Smooth muscle cell (in vitro differentiated cells): ENCODE measurements at regions not wholly inside any gene's neighbourhood (a gene's known extent, or its start where the extent isn't known, plus 50 kb on each side); places are given as distances from the start of the nearest gene placed in this dataset.

Experiments used
- DNase-seq: peaks from one replicate; lab custom pipeline; 2025; ENCODE audit not compliant: unreplicated experiment; lab: John Stamatoyannopoulos, UW
- H2AFZ ChIP-seq: fragments of 200-600 bp; sonication (generic); 2 replicates; pipeline ENCODE4 v1.6.0; 2016; ENCODE audit warnings: antibody characterized with exemption, low read depth, mild to moderate bottlenecking
- H3F3A ChIP-seq: fragments of 200-600 bp; sonication (generic); 2 replicates; pipeline ENCODE4 v1.6.0; 2017; ENCODE audit warnings: antibody characterized with exemption, low read depth
- H3K27ac ChIP-seq: fragments of 200-600 bp; sonication (generic); 2 replicates; pipeline ENCODE4 v1.5.1; 2016; ENCODE audit warnings: low read depth, mild to moderate bottlenecking
- H3K27me3 ChIP-seq: fragments of 200-600 bp; sonication (generic); 2 replicates; pipeline ENCODE4 v1.6.1; 2016; ENCODE audit warnings: low read depth, mild to moderate bottlenecking
- H3K36me3 ChIP-seq: fragments of 200-600 bp; sonication (generic); 2 replicates; pipeline ENCODE4 v1.5.1; 2016; ENCODE audit warnings: low read depth
- H3K4me1 ChIP-seq: fragments of 200-600 bp; sonication (generic); 2 replicates; pipeline ENCODE4 v1.5.1; 2016; ENCODE audit warnings: low read depth
- H3K4me2 ChIP-seq: fragments of 200-600 bp; sonication (generic); 2 replicates; pipeline ENCODE4 v1.6.0; 2016; ENCODE audit warnings: mild to moderate bottlenecking
- H3K4me3 ChIP-seq: fragments of 200-600 bp; sonication (generic); 2 replicates; pipeline ENCODE4 v1.5.1; 2016; ENCODE audit warnings: mild to moderate bottlenecking
- H3K79me2 ChIP-seq: fragments of 200-600 bp; sonication (generic); 2 replicates; pipeline ENCODE4 v1.6.0; 2016; ENCODE audit warnings: low read depth, mild to moderate bottlenecking
- H3K9ac ChIP-seq: fragments of 200-600 bp; sonication (generic); 2 replicates; pipeline ENCODE4 v1.6.0; 2016; ENCODE audit warnings: low read depth
- H3K9me3 ChIP-seq: fragments of 200-600 bp; sonication (generic); replicated peaks from 2 replicates; pipeline ENCODE4 v1.5.1; 2016; ENCODE audit warnings: low read depth
- H4K20me1 ChIP-seq: fragments of 200-600 bp; sonication (generic); 2 replicates; pipeline ENCODE4 v1.6.0; 2016; ENCODE audit warnings: low read depth
- CTCF ChIP-seq: fragments of 200-600 bp; sonication (generic); IDR thresholded peaks from 2 replicates; pipeline ENCODE4 v1.5.1; 2017; ENCODE audit warnings: borderline replicate concordance, mild to moderate bottlenecking, antibody characterized with exemption; ENCODE audit not compliant: insufficient read depth, poor library complexity, severe bottlenecking
- WGBS: methylation state at CpG from one replicate; pipeline ENCODE4 v1.1.7; 2016; ENCODE audit warnings: low lambda C conversion rate; 5-methylcytosine and 5-hydroxymethylcytosine counted together

DNA sequence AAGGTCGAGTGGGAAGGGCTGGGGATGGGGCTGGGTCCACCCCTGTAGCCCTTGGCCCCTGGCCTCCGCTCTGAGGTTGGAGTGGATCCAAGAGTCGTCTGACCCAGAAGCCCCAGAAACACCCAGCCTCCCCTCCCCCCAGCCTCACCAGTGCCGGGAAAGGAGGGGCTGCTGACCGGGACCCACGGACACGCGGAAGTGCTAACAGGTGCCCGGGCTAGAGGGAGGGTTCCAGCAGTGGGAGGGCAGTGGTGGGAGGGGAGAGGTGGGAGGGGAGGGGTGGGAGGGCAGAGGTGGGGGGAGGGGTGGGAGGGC is 131.8 kb upstream of the NKX1-1 start:
- Histone ChIP-seq H3K4me3 (no peak overlapping the region), H3F3A (no peaks in the 10 kb centered on the region), H4K20me1 (no peaks in the 10 kb centered on the region), H3K9me3 (no peaks in the 10 kb centered on the region), H3K9ac (no peak overlapping the region), H3K79me2 (no peaks in the 10 kb centered on the region), H2AFZ (no peak overlapping the region), H3K36me3 (no peaks in the 10 kb centered on the region), H3K4me1 (no peaks in the 10 kb centered on the region), H3K27me3 (no peaks in the 10 kb centered on the region), H3K27ac (no peak overlapping the region), H3K4me2 (no peak overlapping the region)
- no peak for TF ChIP-seq CTCF
- WGBS, result 60% methylated on average over 2 of the region's 9 CpGs
- DNase-seq, result no peak

DNA sequence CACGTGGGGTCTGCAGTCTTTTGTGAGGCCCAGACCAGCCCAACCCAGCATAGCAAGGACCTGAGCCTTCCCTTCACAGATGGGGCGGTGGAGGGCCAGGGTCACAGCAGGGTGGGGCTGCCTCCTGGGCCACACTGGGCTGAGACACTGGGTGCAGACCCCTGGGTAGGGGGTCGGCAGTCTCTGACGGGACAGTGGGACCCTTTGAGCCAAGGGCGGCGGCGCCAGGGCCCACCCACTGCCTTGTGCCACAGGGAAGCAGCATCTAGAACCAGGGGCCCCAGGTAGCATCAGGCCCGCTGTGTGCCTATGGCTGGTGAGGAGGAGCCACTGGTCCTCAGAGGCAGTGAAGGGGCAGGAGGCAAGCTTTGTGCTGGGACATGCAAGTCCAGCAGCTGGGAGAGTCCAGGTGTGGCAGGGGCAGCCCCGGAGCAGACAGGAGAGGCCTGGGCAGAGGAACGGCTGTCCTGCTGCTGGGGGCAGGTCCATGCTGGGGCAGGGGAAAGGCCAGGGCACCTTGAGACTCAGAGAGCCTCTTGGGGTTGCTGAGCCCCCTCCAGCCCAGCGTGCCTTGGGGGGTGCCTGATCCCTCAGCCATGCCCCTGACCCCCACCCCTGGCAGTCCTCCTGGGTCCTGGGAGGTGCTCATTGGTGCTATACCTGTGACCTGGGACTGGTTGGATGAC is 131.3 kb upstream of the NKX1-1 start:
- Histone ChIP-seq H3K4me2 (no peak overlapping the region), H3K4me3 (no peak overlapping the region), H3K27ac (no peak overlapping the region), H3F3A (no peaks in the 10 kb centered on the region), H2AFZ (no peak overlapping the region), H3K9ac (no peak overlapping the region), H3K4me1 (no peaks in the 10 kb centered on the region), H3K9me3 (no peaks in the 10 kb centered on the region), H4K20me1 (no peaks in the 10 kb centered on the region), H3K79me2 (no peaks in the 10 kb centered on the region), H3K36me3 (no peaks in the 10 kb centered on the region), H3K27me3 (no peaks in the 10 kb centered on the region)
- TF ChIP-seq CTCF, result no peak
- no peak for DNase-seq
- 91% methylated on average over 11 of the region's 11 CpGs for WGBS

- Histone ChIP-seq H3F3A (no peaks in the 10 kb centered on the region), H3K4me2 (no peak overlapping the region), H3K79me2 (no peaks in the 10 kb centered on the region), H2AFZ (no peak overlapping the region), H3K27ac (no peak overlapping the region), H3K4me1 (no peaks in the 10 kb centered on the region), H3K9me3 (no peaks in the 10 kb centered on the region), H3K36me3 (no peaks in the 10 kb centered on the region), H4K20me1 (no peaks in the 10 kb centered on the region), H3K4me3 (no peak overlapping the region), H3K9ac (no peak overlapping the region), H3K27me3 (no peaks in the 10 kb centered on the region)
- 93% methylated on average over 42 of the region's 42 CpGs for WGBS
- no peak for TF ChIP-seq CTCF
- no peak for DNase-seq
Observed at GRCh38 chr4:1536579-1537409, 130.6 kb upstream of the NKX1-1 start.
